Liver (tissue), 8 donors: ENCODE measurements at regions not wholly inside any gene's neighbourhood (a gene's known extent, or its start where the extent isn't known, plus 50 kb on each side); places are given as distances from the start of the nearest gene placed in this dataset.

Experiments used
- DNase-seq: peaks from one replicate; pipeline ENCODE4 v3.0.0-alpha.2; 2017; ENCODE audit warnings: low spot score
- H3K27ac ChIP-seq, 2 donors: one replicate each; pipeline ENCODE4 v1.7.0; 2013; ENCODE audit warnings: inconsistent platforms in 2 of 2, low read length in 2 of 2, control low read depth in 1 of 2, low read depth in 1 of 2, mild to moderate bottlenecking in 1 of 2
- H3K27me3 ChIP-seq, 4 donors: one replicate each; pipeline versions ENCODE4 v1.6.1 to v1.7.0; 2013; ENCODE audit warnings: low read length in 3 of 4, inconsistent platforms in 1 of 4, mild to moderate bottlenecking in 1 of 4, moderate library complexity in 1 of 4; ENCODE audit not compliant: control insufficient read depth in 4 of 4, insufficient read depth in 4 of 4
- H3K36me3 ChIP-seq, 4 donors: one replicate each; pipeline versions ENCODE4 v1.6.1 to v1.7.0; 2013; ENCODE audit warnings: low read length in 3 of 4, mild to moderate bottlenecking in 3 of 4, low read depth in 1 of 4, moderate library complexity in 1 of 4; ENCODE audit not compliant: control insufficient read depth in 4 of 4, insufficient read depth in 3 of 4
- H3K4me1 ChIP-seq, 4 donors: one replicate each; pipeline versions ENCODE4 v1.6.1 to v1.7.0; 2013; ENCODE audit warnings: low read length in 3 of 4, mild to moderate bottlenecking in 3 of 4, moderate library complexity in 1 of 4; ENCODE audit not compliant: control insufficient read depth in 4 of 4, insufficient read depth in 4 of 4
- H3K4me3 ChIP-seq, 3 donors: one replicate each; pipeline versions ENCODE4 v1.6.1 to v1.7.0; 2013; ENCODE audit warnings: low read length in 3 of 3, control low read depth in 1 of 3, low read depth in 1 of 3, mild to moderate bottlenecking in 1 of 3
- H3K9ac ChIP-seq, 2 donors: one replicate each; pipeline ENCODE4 v1.7.0; 2013; ENCODE audit warnings: low read length in 2 of 2, mild to moderate bottlenecking in 2 of 2, moderate library complexity in 2 of 2, control low read depth in 1 of 2, low read depth in 1 of 2
- H3K9me3 ChIP-seq, 4 donors: one replicate each; pipeline versions ENCODE4 v1.6.1 to v1.7.0; 2013; ENCODE audit warnings: low read length in 3 of 4; ENCODE audit not compliant: control insufficient read depth in 4 of 4
- CTCF ChIP-seq: fragments of 150-350 bp; IDR thresholded peaks from 2 replicates; pipeline ENCODE4 v1.5.1; 2017; ENCODE audit warnings: improper control_type of control experiment, low read depth, low read length; ENCODE audit not compliant: missing input control
- EGR1 ChIP-seq, 2 donors: IDR thresholded peaks; 2 replicates each; pipeline ENCODE4 v1.6.1; 2016 to 2018; ENCODE audit warnings: antibody characterized with exemption in 2 of 2, low read depth in 2 of 2
- FOXA1 ChIP-seq: IDR thresholded peaks from 2 replicates; pipeline ENCODE4 v1.6.1; 2016; ENCODE audit warnings: antibody characterized with exemption
- FOXA2 ChIP-seq: IDR thresholded peaks from 2 replicates; pipeline ENCODE4 v1.6.1; 2016; ENCODE audit warnings: antibody characterized with exemption
- GABPA ChIP-seq, 2 donors: IDR thresholded peaks in 1 of 2; conservative IDR thresholded peaks in 1 of 2; 2 replicates each; pipeline ENCODE4 v1.6.1; 2016; ENCODE audit warnings: antibody characterized with exemption in 2 of 2, mild to moderate bottlenecking in 1 of 2, moderate library complexity in 1 of 2
- HNF4A ChIP-seq, 2 donors: conservative IDR thresholded peaks; 2 replicates each; pipeline ENCODE4 v1.6.1; 2016; ENCODE audit warnings: antibody characterized with exemption in 2 of 2, mild to moderate bottlenecking in 2 of 2
- HNF4G ChIP-seq: IDR thresholded peaks from 2 replicates; pipeline ENCODE4 v1.6.1; 2016; ENCODE audit warnings: antibody characterized with exemption
- JUND ChIP-seq, 2 donors: IDR thresholded peaks; 2 replicates each; pipeline ENCODE4 v1.6.1; 2016; ENCODE audit warnings: antibody characterized with exemption in 2 of 2
- MAX ChIP-seq: IDR thresholded peaks from 2 replicates; pipeline ENCODE4 v1.6.1; 2016; ENCODE audit warnings: antibody characterized with exemption
- NR2F2 ChIP-seq: IDR thresholded peaks from 2 replicates; pipeline ENCODE4 v1.6.1; 2016; ENCODE audit warnings: antibody characterized with exemption
- RAD21 ChIP-seq, 2 donors: IDR thresholded peaks; 2 replicates each; pipeline ENCODE4 v1.6.1; 2016; ENCODE audit warnings: antibody characterized with exemption in 2 of 2, mild to moderate bottlenecking in 2 of 2
- REST ChIP-seq: IDR thresholded peaks from 2 replicates; pipeline ENCODE4 v1.6.1; 2016; ENCODE audit warnings: antibody characterized with exemption, mild to moderate bottlenecking
- RXRA ChIP-seq, 2 donors: IDR thresholded peaks; 2 replicates each; pipeline ENCODE4 v1.6.1; 2017 to 2018; ENCODE audit warnings: antibody characterized with exemption in 2 of 2, mild to moderate bottlenecking in 1 of 2
- TAF1 ChIP-seq: conservative IDR thresholded peaks from 2 replicates; pipeline ENCODE4 v1.6.1; 2016; ENCODE audit warnings: antibody characterized with exemption, mild to moderate bottlenecking
- YY1 ChIP-seq: IDR thresholded peaks from 2 replicates; pipeline ENCODE4 v1.6.1; 2016; ENCODE audit warnings: antibody characterized with exemption, mild to moderate bottlenecking
- ZBTB33 ChIP-seq: IDR thresholded peaks from 2 replicates; pipeline ENCODE4 v1.6.1; 2016; ENCODE audit warnings: antibody characterized with exemption
- WGBS: extraction: QIAGEN DNeasy Blood & Tissue Kit; methylation state at CpG from one replicate; pipeline ENCODE4 v1.1.7; 2013; 5-methylcytosine and 5-hydroxymethylcytosine counted together
- donor health status: healthy.
- donor health status: healthy.
- donor health status: healthy.
- donor health status: healthy.
- donor health status: healthy.

- Histone ChIP-seq H3K9ac (no peak overlapping the region), H3K27me3 (no peaks in the 10 kb centered on the region), H3K9me3 (no peaks in the 10 kb centered on the region), H3K4me3 (no peak overlapping the region), H3K36me3 (no peaks in the 10 kb centered on the region), H3K4me1 (no peaks in the 10 kb centered on the region), H3K27ac (no peak overlapping the region)
- DNase-seq: no peak
- 46% methylated on average over 5 of the region's 5 CpGs for WGBS
- no peak for TF ChIP-seq YY1
- no peak for TF ChIP-seq GABPA (IDR thresholded peaks at IDR 0.05 in 1 of 2, conservative IDR thresholded peaks at IDR 0.05 in 1 of 2)
- TF ChIP-seq NR2F2: no peak
- no peak for TF ChIP-seq RAD21 (IDR thresholded peaks at IDR 0.05)
- no peak for TF ChIP-seq REST
- no peak for TF ChIP-seq RXRA (IDR thresholded peaks at IDR 0.05)
- TF ChIP-seq TAF1: no peak
Measured at GRCh38 chr2:220117025-220117424, 489.6 kb downstream of the SLC4A3 start.

GRCh38 chr2:220120041-220120440, 492.6 kb downstream of the SLC4A3 start:
- Histone ChIP-seq H3K9me3 (no peaks in the 10 kb centered on the region), H3K9ac (no peak overlapping the region), H3K4me3 (no peak overlapping the region), H3K27me3 (no peaks in the 10 kb centered on the region), H3K36me3 (no peaks in the 10 kb centered on the region), H3K27ac (no peak overlapping the region), H3K4me1 (no peaks in the 10 kb centered on the region)
- 52% methylated on average over 2 of the region's 2 CpGs for WGBS
- TF ChIP-seq CTCF (no peak), HNF4G (no peak), REST (no peak), NR2F2 (no peak), GABPA (IDR thresholded peaks at IDR 0.05 in 1 of 2, conservative IDR thresholded peaks at IDR 0.05 in 1 of 2) (no peak), TAF1 (no peak), MAX (no peak), FOXA2 (no peak), EGR1 (IDR thresholded peaks at IDR 0.05; ENCODE audit: low read depth in 2 of 2) (no peak), HNF4A (conservative IDR thresholded peaks at IDR 0.05) (no peak), ZBTB33 (no peak), YY1 (no peak), RXRA (IDR thresholded peaks at IDR 0.05) (no peak), JUND (IDR thresholded peaks at IDR 0.05) (no peak), FOXA1 (no peak)
- no peak for DNase-seq
